ENCODE measurements at regions not wholly inside any gene's neighbourhood (a gene's known extent, or its start where the extent isn't known, plus 50 kb on each side); places are given as distances from the start of the nearest gene placed in this dataset.

DNA sequence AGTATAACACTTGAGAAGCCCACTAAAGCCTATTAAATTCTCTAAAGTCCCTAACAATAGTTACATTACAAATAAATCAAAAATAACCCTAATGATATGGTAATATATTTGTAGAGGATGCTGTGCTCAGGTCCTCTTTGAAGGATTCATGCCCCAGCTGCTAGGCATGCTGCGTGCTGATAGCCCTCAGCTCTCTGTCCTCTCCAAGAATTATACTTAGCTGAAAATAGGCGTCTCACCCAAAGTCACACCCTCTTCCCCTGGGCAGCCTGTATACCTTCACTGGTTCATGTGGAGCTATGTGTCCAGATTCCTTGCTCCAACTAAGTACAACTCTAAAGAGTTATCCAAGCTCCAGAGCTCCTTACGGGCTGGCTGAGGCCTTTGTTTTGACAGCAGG is 312.5 kb upstream of the ZNF385D start:
- DNase-seq (ENCODE audit: low spot score) = no peak
- no peaks in the 10 kb centered on the region for H3K4me1 Mint-ChIP-seq (ENCODE audit: low read depth)
- no peak overlapping the region for H3K4me3 Mint-ChIP-seq
- H3K27me3 Mint-ChIP-seq (ENCODE audit: low read depth) = no peaks in the 10 kb centered on the region
- H3K27ac Mint-ChIP-seq = no peak overlapping the region
- H3K9me3 Mint-ChIP-seq = no peaks in the 10 kb centered on the region
- no peaks in the 10 kb centered on the region for H3K36me3 Mint-ChIP-seq (ENCODE audit: low read depth)

DNA sequence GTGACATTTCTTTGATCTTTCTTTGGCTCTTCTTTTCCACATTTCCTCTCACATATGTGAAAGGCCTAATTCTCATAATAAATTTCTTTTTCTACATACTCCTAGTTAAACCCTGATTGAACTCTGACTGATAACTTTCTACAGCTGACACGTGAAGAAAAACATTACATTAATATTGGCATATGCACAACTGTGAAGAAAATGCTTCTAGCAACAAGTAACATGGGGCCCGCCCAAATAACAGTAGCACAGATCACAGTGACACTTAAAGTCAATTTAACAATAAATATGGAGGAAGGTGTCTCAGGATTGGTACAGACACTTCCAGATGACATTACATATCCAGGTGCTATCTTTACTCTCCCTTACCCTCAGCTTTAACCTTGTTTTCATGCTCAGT is 317.6 kb upstream of the ZNF385D start:
- no peak for DNase-seq (ENCODE audit: low spot score)
- no peak overlapping the region for H3K27ac Mint-ChIP-seq
- H3K4me3 Mint-ChIP-seq = no peak overlapping the region
- no peaks in the 10 kb centered on the region for H3K27me3 Mint-ChIP-seq (ENCODE audit: low read depth)
- H3K4me1 Mint-ChIP-seq (ENCODE audit: low read depth) = no peaks in the 10 kb centered on the region
- no peaks in the 10 kb centered on the region for H3K9me3 Mint-ChIP-seq
- no peaks in the 10 kb centered on the region for H3K36me3 Mint-ChIP-seq (ENCODE audit: low read depth)

- Mint-ChIP-seq H3K27ac (no peak overlapping the region), H3K4me1 (ENCODE audit: low read depth) (no peaks in the 10 kb centered on the region), H3K4me3 (no peak overlapping the region), H3K27me3 (ENCODE audit: low read depth) (no peaks in the 10 kb centered on the region), H3K9me3 (peaks cover 7% of the 10 kb centered on the region), H3K36me3 (ENCODE audit: low read depth) (no peaks in the 10 kb centered on the region)
- no peak for DNase-seq (ENCODE audit: low spot score)
These were observed 337.2 kb upstream of the ZNF385D start for GRCh38 chr3:22088204-22088603.

GRCh38 chr3:22089284-22089683 is 338.3 kb upstream of the ZNF385D start:
- peaks cover 7% of the 10 kb centered on the region for H3K9me3 Mint-ChIP-seq
- no peaks in the 10 kb centered on the region for H3K27me3 Mint-ChIP-seq (ENCODE audit: low read depth)
- no peaks in the 10 kb centered on the region for H3K4me1 Mint-ChIP-seq (ENCODE audit: low read depth)
- H3K27ac Mint-ChIP-seq = no peak overlapping the region
- no peaks in the 10 kb centered on the region for H3K36me3 Mint-ChIP-seq (ENCODE audit: low read depth)
- DNase-seq (ENCODE audit: low spot score) = no peak
- H3K4me3 Mint-ChIP-seq = no peak overlapping the region

DNA sequence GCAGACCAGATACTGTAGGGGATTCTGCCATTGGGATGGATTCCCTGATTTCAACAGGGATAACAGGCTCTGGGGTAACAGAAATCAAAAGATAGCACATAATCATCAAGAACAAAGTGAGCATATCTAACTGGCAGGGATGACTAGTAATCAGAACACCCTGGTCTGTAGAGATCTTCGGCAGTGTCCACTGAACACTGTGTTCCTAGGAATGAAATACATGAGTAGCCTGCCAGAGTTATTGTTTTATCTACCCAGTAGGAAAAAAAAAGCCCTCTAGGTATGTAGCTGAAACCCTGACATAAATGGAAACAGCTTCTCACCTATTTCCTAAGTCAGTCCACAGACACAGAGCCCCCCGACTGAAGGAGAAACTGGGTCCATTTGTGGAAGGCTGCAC is 340.3 kb upstream of the ZNF385D start:
- DNase-seq (ENCODE audit: low spot score) = no peak
- no peaks in the 10 kb centered on the region for H3K9me3 Mint-ChIP-seq
- H3K4me1 Mint-ChIP-seq (ENCODE audit: low read depth) = no peaks in the 10 kb centered on the region
- H3K27me3 Mint-ChIP-seq (ENCODE audit: low read depth) = no peaks in the 10 kb centered on the region
- H3K36me3 Mint-ChIP-seq (ENCODE audit: low read depth) = no peaks in the 10 kb centered on the region
- no peak overlapping the region for H3K4me3 Mint-ChIP-seq
- no peak overlapping the region for H3K27ac Mint-ChIP-seq

DNA sequence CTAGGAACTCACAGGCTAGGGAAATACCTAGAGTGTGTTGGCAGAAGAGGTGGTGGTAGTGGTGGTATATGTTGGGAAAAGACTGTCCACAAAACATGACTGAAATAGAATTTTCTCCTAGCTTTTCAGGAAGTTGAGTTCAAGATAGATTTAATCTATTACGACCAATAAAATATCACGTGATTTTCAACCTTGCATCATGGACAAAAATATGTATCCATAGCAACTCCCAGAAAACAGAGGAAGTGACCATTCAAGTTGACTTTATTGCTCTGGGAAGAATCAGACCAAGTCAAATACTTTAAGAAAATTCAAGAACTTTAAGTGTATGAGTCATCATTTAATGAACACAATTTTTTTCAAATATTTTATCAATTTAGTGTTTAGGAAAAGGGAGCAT is 347.0 kb upstream of the ZNF385D start:
- Mint-ChIP-seq H3K27ac (no peak overlapping the region), H3K4me1 (ENCODE audit: low read depth) (no peaks in the 10 kb centered on the region)

GRCh38 chr3:22101351-22101750 is 350.3 kb upstream of the ZNF385D start:
- DNase-seq (ENCODE audit: low spot score) = no peak
- no peak overlapping the region for H3K4me3 Mint-ChIP-seq
- no peak overlapping the region for H3K27ac Mint-ChIP-seq
- H3K36me3 Mint-ChIP-seq (ENCODE audit: low read depth) = no peaks in the 10 kb centered on the region
- H3K9me3 Mint-ChIP-seq = no peaks in the 10 kb centered on the region
- no peaks in the 10 kb centered on the region for H3K27me3 Mint-ChIP-seq (ENCODE audit: low read depth)
- no peaks in the 10 kb centered on the region for H3K4me1 Mint-ChIP-seq (ENCODE audit: low read depth)

More for the DNA sequence above, 347.0 kb upstream of the ZNF385D start:
- Mint-ChIP-seq H3K27me3 (ENCODE audit: low read depth) (no peaks in the 10 kb centered on the region), H3K4me3 (no peak overlapping the region), H3K9me3 (no peaks in the 10 kb centered on the region), H3K36me3 (ENCODE audit: low read depth) (no peaks in the 10 kb centered on the region)
- DNase-seq (ENCODE audit: low spot score) = no peak

DNA sequence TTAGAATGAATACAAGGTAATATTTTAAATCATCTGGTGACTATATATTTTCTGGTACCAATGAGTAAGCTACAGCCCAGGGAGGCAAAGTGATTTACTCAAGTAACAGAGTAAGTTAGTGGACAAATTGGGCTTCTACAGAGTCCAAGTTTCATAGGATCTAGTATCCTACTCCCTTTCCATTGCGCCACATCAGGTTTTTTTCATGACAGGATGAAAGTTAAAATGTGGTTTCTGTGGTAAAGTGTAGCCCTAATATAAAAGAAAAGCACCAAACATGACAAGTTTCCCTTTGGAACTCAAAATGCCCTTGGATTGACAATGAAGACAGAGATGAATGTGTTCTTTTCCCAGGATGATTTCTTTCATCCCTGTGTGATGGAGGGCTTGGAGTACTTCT is 350.8 kb upstream of the ZNF385D start:
- Mint-ChIP-seq H3K4me3 (no peak overlapping the region), H3K27ac (no peak overlapping the region), H3K36me3 (ENCODE audit: low read depth) (no peaks in the 10 kb centered on the region), H3K9me3 (no peaks in the 10 kb centered on the region), H3K4me1 (ENCODE audit: low read depth) (no peaks in the 10 kb centered on the region), H3K27me3 (ENCODE audit: low read depth) (no peaks in the 10 kb centered on the region)
- DNase-seq (ENCODE audit: low spot score) = no peak

GRCh38 chr3:22103423-22103822 is 352.4 kb upstream of the ZNF385D start:
- Mint-ChIP-seq H3K4me3 (no peak overlapping the region), H3K27me3 (ENCODE audit: low read depth) (no peaks in the 10 kb centered on the region), H3K4me1 (ENCODE audit: low read depth) (no peaks in the 10 kb centered on the region), H3K36me3 (ENCODE audit: low read depth) (no peaks in the 10 kb centered on the region), H3K9me3 (no peaks in the 10 kb centered on the region), H3K27ac (no peak overlapping the region)
- no peak for DNase-seq (ENCODE audit: low spot score)

GRCh38 chr3:22106213-22106896 is 355.3 kb upstream of the ZNF385D start:
- Mint-ChIP-seq H3K9me3 (no peaks in the 10 kb centered on the region), H3K27me3 (ENCODE audit: low read depth) (no peaks in the 10 kb centered on the region), H3K4me1 (ENCODE audit: low read depth) (no peaks in the 10 kb centered on the region), H3K27ac (no peak overlapping the region), H3K36me3 (ENCODE audit: low read depth) (no peaks in the 10 kb centered on the region), H3K4me3 (no peak overlapping the region)
- DNase-seq (ENCODE audit: low spot score) = no peak

- Mint-ChIP-seq H3K36me3 (ENCODE audit: low read depth) (no peaks in the 10 kb centered on the region), H3K4me1 (ENCODE audit: low read depth) (no peaks in the 10 kb centered on the region), H3K27ac (no peak overlapping the region), H3K9me3 (no peaks in the 10 kb centered on the region), H3K27me3 (ENCODE audit: low read depth) (no peaks in the 10 kb centered on the region), H3K4me3 (no peak overlapping the region)
- DNase-seq (ENCODE audit: low spot score) = no peak
These were observed 360.2 kb upstream of the ZNF385D start for GRCh38 chr3:22111226-22111625.

DNA sequence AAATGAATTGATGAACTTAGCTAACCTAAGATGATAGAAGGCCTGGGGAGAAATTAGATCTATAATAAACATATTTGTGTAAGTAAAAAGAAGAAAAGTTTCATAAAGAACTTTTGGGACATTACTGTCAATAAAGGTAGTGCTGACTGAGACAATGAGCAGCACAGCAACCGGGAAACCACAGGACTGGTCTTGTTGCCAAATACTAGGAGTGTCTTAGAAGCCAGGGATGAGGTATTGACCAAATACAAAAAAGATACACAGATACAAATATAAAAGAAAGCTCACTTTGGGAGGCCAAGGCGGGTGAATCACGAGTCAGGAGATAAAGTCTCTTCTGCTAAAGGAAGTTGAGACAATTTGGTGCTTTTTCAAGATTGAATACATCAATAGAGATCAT is 362.4 kb upstream of the ZNF385D start:
- H3K4me3 Mint-ChIP-seq = no peak overlapping the region
- H3K9me3 Mint-ChIP-seq = no peaks in the 10 kb centered on the region
- H3K27me3 Mint-ChIP-seq (ENCODE audit: low read depth) = no peaks in the 10 kb centered on the region
- no peak overlapping the region for H3K27ac Mint-ChIP-seq
- no peaks in the 10 kb centered on the region for H3K36me3 Mint-ChIP-seq (ENCODE audit: low read depth)
- DNase-seq (ENCODE audit: low spot score) = no peak
- no peaks in the 10 kb centered on the region for H3K4me1 Mint-ChIP-seq (ENCODE audit: low read depth)

DNA sequence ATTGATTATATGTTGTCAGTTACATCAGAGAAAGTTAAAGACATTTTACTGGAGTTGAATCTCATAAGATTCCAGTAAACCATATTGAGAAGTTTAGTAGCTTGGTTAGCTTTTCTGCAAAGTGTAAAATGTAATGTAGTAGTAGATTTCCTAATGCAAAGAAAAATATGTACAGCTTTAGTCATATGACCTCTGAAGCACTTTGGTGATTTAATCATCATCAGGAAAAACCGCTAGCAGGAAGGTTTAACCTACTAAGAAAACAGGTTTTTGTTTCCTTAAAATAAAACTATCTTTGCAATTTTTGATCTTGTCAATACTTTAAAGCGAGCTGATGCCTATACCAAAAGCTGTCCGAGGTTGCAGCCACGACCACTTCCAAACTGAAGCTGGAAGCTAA is 364.6 kb upstream of the ZNF385D start:
- H3K36me3 Mint-ChIP-seq (ENCODE audit: low read depth) = no peaks in the 10 kb centered on the region
- DNase-seq (ENCODE audit: low spot score) = no peak
- H3K27ac Mint-ChIP-seq = no peak overlapping the region
- no peak overlapping the region for H3K4me3 Mint-ChIP-seq
- H3K9me3 Mint-ChIP-seq = no peaks in the 10 kb centered on the region
- no peaks in the 10 kb centered on the region for H3K4me1 Mint-ChIP-seq (ENCODE audit: low read depth)
- H3K27me3 Mint-ChIP-seq (ENCODE audit: low read depth) = no peaks in the 10 kb centered on the region

GRCh38 chr3:22117091-22117490 is 366.1 kb upstream of the ZNF385D start:
- no peak overlapping the region for H3K4me3 Mint-ChIP-seq
- no peaks in the 10 kb centered on the region for H3K4me1 Mint-ChIP-seq (ENCODE audit: low read depth)
- DNase-seq (ENCODE audit: low spot score) = no peak
- no peak overlapping the region for H3K27ac Mint-ChIP-seq
- no peaks in the 10 kb centered on the region for H3K27me3 Mint-ChIP-seq (ENCODE audit: low read depth)
- no peaks in the 10 kb centered on the region for H3K36me3 Mint-ChIP-seq (ENCODE audit: low read depth)
- H3K9me3 Mint-ChIP-seq = no peaks in the 10 kb centered on the region

GRCh38 chr3:22117751-22118346 is 366.8 kb upstream of the ZNF385D start:
- no peaks in the 10 kb centered on the region for H3K4me1 Mint-ChIP-seq (ENCODE audit: low read depth)
- no peak for DNase-seq (ENCODE audit: low spot score)

More at GRCh38 chr3:22117751-22118346, 366.8 kb upstream of the ZNF385D start:
- Mint-ChIP-seq H3K36me3 (ENCODE audit: low read depth) (no peaks in the 10 kb centered on the region), H3K9me3 (no peaks in the 10 kb centered on the region), H3K4me3 (no peak overlapping the region), H3K27me3 (ENCODE audit: low read depth) (no peaks in the 10 kb centered on the region), H3K27ac (no peak overlapping the region)

All from T-helper 2 cell treated with Interferon-gamma antibody and Interleukin-4, amounts not matched to agents 5 μg/mL and 100 μg/mL, for 36 hours (primary cell).